Upper lobe of left lung (tissue), 4 donors: ENCODE measurements at regions not wholly inside any gene's neighbourhood (a gene's known extent, or its start where the extent isn't known, plus 50 kb on each side); places are given as distances from the start of the nearest gene placed in this dataset.

ENCODE experiments used
- POLR2AphosphoS5 ChIP-seq, 2 donors: sonication (generic); formaldehyde crosslinking; IDR thresholded peaks; one replicate each; pipeline ENCODE4 v1.5.1; 2017; ENCODE audit warnings: antibody characterized with exemption in 2 of 2
- TF ChIP-seq, protein P1 (sequence below), 6 experiments: fragments of 450-650 bp in 4 of 6; fragments of 200-600 bp in 2 of 6; sonication (generic) in 2 of 6; IDR thresholded peaks; one replicate each; pipeline ENCODE4 v1.5.1; 2016 to 2019; ENCODE audit warnings: antibody characterized with exemption in 6 of 6

DNA sequence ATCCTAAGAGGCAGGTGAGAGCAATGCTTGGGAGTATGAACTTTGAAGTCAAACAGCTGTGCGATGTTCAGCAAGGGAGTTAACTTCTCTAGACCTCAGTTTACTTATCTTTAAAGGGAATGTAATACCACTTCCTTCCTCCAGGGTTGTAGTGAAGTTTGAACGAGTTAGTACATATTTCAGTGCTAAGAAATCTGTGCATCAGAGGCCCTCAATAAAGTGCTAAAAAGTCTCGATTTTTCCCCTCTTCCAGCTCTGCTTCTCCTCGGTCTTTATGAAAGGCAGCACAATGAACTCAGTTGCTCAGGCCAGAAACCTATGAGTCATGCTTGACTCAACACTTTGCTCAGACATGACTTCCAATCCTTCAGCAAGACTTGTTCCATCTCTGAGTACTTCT lies 418.9 kb downstream of the MDFIC start:
- TF ChIP-seq, protein P1, sequence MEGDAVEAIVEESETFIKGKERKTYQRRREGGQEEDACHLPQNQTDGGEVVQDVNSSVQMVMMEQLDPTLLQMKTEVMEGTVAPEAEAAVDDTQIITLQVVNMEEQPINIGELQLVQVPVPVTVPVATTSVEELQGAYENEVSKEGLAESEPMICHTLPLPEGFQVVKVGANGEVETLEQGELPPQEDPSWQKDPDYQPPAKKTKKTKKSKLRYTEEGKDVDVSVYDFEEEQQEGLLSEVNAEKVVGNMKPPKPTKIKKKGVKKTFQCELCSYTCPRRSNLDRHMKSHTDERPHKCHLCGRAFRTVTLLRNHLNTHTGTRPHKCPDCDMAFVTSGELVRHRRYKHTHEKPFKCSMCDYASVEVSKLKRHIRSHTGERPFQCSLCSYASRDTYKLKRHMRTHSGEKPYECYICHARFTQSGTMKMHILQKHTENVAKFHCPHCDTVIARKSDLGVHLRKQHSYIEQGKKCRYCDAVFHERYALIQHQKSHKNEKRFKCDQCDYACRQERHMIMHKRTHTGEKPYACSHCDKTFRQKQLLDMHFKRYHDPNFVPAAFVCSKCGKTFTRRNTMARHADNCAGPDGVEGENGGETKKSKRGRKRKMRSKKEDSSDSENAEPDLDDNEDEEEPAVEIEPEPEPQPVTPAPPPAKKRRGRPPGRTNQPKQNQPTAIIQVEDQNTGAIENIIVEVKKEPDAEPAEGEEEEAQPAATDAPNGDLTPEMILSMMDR (IDR thresholded peaks at IDR 0.05), result peak in 2 of 6 experiments; percentile 19 to 20
- no peak for TF ChIP-seq POLR2AphosphoS5 (IDR thresholded peaks at IDR 0.05)
